ENCODE measurements at regions not wholly inside any gene's neighbourhood (a gene's known extent, or its start where the extent isn't known, plus 50 kb on each side); places are given as distances from the start of the nearest gene placed in this dataset.
"Not testable (repeated sequence)": the region's sequence is repeated elsewhere in the genome, so short reads cannot be mapped to it uniquely, and the experiment has no call there.

DNA sequence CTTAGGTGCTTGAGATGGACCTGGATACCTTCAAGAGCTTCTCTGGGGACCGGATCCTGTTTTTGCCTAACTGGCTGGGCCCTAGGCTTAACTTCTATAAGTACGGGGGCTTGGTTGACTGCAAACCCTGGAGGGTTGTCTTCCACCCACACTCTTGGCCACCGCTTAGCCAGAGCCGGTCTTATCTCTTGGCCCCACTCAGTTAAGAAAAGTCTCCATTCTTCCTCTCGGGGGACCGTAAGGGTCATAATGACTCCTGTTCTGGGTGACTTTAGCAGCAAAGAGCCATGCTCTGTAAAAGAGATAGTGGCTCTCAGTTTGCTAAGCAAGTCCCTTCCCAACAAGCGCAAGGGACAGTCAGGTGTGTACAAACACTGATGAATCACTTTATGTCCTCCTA, 153.2 kb downstream of the UNC93B1 start:
- peaks cover 47 to 75% of the 10 kb centered on the region in 2 donors for H3K27me3 Mint-ChIP-seq
- ATAC-seq (replicated peaks); H3K4me3 Mint-ChIP-seq; H3K9me3 Mint-ChIP-seq; H3K4me1 Mint-ChIP-seq (ENCODE audit: low read depth in 2 of 2); H3K27ac Mint-ChIP-seq; H3K36me3 Mint-ChIP-seq (ENCODE audit: insufficient read depth); DNase-seq: not testable (repeated sequence)

DNA sequence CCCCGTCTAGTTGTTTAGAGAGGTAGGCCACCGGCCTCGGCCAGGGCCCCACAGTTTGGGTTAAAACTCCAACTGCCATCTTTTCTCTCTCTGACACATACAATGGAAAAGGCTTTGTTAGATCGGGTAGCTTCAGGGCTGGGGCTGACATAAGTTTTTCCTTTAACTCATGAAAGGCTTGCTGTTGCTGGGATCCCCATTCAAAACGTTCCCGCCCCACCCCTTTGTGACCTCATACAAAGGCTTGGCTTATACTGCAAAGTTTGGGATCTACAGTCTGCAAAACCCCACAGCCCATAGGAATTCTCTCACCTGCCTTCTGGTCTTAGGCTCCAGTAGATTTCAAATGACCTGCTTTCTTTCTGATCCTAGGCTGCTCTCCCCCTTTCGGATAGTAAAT, 154.1 kb downstream of the UNC93B1 start:
- H3K9me3 Mint-ChIP-seq; H3K4me3 Mint-ChIP-seq; DNase-seq; ATAC-seq (replicated peaks); H3K4me1 Mint-ChIP-seq (ENCODE audit: low read depth in 2 of 2); H3K36me3 Mint-ChIP-seq (ENCODE audit: insufficient read depth); H3K27ac Mint-ChIP-seq: not testable (repeated sequence)
- H3K27me3 Mint-ChIP-seq: peaks cover 40 to 69% of the 10 kb centered on the region in 2 donors

DNA sequence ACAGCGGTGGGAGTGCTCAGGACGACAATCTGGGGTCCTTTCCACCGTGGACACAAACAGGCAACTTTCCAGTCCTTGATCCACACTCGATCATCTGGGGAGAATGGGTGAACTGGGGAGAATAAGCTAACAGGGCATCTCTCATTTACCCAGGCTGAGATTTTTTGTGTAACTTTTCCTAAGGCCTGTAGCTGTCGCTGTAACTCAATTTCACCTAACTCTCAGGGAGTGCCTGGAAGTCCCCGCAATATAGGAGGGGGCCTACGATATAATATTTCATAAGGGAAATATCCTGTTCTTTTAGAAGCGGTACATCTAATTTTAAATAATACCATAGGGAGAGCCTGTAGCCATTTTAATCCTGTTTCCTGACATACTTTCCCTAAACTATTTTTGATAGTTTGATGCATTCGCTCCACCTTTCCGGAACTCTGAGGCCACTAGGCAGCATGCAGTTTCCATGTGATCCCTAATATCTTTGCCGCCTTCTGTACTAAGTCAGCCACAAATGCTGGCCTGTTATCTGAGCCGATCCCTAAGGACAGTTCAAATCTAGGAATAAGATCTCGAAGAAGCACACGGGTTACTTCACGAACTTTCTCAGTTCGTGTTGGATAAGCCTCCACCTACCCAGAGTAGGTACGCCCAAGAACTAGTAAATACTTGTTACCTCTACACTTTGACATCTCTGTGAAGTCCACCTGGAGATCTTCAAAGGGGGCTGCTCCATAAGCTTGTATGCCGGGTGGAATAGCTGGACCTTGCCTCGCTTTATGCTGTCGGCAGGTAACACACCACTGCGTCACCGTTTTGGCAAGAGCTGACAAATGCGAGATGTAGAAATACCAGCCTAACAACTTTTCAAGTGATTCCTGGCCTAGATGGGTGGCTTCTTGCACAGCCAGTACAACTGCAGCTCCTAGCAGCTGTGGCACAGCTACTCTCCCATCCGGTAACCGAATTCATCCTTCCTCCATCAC, 155.7 kb downstream of the UNC93B1 start:
- not testable (repeated sequence) for H3K9me3 Mint-ChIP-seq

DNA sequence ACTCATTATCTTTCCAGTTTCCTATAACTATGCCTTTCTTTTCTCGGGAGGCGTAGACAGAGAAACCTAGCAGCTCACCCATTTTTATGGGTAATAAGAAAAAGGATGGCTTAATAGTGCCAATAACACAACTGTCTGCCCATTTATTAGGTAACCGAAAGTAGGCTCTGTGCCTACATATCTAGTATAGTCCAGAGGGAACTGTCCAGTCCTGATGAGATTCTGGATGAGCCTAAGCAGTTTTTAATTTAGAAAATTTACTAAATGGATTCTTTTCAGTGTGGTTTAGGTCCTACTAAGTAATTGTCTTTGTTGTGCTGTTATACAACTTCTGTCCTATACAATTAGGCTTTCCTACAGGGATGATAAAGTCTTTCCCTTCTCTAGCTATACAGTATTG, 157.6 kb downstream of the UNC93B1 start:
- H3K27ac Mint-ChIP-seq; ATAC-seq (replicated peaks); H3K9me3 Mint-ChIP-seq; H3K4me1 Mint-ChIP-seq (ENCODE audit: low read depth in 2 of 2); H3K36me3 Mint-ChIP-seq (ENCODE audit: insufficient read depth); H3K4me3 Mint-ChIP-seq; DNase-seq: not testable (repeated sequence)
- peaks cover 27 to 56% of the 10 kb centered on the region in 2 donors for H3K27me3 Mint-ChIP-seq

More for the DNA sequence above, 155.7 kb downstream of the UNC93B1 start:
- H3K27ac Mint-ChIP-seq; DNase-seq; H3K36me3 Mint-ChIP-seq (ENCODE audit: insufficient read depth); H3K4me1 Mint-ChIP-seq (ENCODE audit: low read depth in 2 of 2); ATAC-seq (replicated peaks); H3K4me3 Mint-ChIP-seq: not testable (repeated sequence)
- peaks cover 27 to 66% of the 10 kb centered on the region in 2 donors for H3K27me3 Mint-ChIP-seq

DNA sequence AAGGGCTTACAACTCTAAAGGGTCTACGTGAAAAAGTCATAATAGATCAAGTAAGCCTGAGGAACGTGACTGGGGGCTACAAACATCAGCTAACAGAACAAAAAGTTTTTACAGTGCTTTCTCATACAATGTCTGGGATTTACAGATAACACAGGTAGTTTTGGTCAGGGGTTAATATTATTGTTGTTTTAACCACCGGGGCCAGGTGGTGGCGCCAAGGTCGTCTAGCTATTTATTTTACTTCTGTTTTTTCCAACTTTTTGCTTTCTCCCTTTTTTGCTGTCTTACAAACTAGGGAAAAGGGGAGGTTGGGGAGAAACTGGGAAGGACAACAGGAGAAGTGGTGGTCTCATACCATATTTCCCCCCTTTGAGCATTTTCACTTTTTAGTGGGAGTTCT, 158.6 kb downstream of the UNC93B1 start:
- not testable (repeated sequence) for H3K27ac Mint-ChIP-seq; DNase-seq; H3K36me3 Mint-ChIP-seq (ENCODE audit: insufficient read depth); ATAC-seq (replicated peaks); H3K4me1 Mint-ChIP-seq (ENCODE audit: low read depth in 2 of 2); H3K9me3 Mint-ChIP-seq; H3K4me3 Mint-ChIP-seq
- peaks cover 37 to 51% of the 10 kb centered on the region in 2 donors for H3K27me3 Mint-ChIP-seq

DNA sequence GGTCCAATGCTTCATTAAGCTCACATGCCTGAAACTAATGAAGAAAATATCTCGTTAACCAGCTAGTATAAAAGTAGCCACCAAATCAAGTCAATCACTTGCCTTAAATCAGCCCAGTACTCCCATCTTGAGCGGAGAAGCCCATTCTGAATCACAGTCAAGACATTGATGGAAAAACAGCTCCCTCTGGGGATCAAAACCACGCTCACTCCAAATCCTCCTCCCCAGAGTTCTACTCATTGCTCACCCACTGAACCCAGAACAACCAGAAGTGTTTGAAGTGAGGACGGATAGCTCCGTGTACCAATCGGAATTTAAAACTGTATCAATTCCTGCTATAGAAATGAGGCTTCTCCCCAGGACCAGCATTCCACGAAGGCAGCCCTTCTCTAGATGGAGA, 163.3 kb downstream of the UNC93B1 start:
- ATAC-seq (replicated peaks); H3K4me1 Mint-ChIP-seq (ENCODE audit: low read depth in 2 of 2); DNase-seq; H3K4me3 Mint-ChIP-seq; H3K36me3 Mint-ChIP-seq (ENCODE audit: insufficient read depth); H3K9me3 Mint-ChIP-seq; H3K27ac Mint-ChIP-seq: not testable (repeated sequence)
- H3K27me3 Mint-ChIP-seq: peaks cover 26 to 35% of the 10 kb centered on the region in 2 donors

DNA sequence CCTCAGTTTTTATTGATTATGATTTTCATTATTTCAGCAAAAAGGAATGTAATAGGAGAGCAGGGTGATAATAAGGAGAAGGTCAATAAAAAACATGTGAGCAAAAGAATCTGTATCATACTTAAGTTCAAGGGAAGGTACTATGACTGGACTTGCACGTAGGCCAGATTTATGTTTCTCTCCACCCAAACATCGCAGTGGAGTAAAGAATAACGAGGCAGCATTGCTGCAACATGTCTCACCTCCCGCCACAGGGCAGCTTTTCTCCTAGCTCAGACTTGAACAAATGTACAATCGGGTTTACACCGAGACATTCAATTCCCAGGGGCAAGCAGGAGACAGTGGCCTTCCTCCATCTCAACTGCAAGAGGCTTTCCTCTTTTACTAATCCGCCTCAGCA, 155.7 kb upstream of the ALDH3B2 start:
- not testable (repeated sequence) for H3K36me3 Mint-ChIP-seq (ENCODE audit: insufficient read depth); H3K27ac Mint-ChIP-seq; DNase-seq; ATAC-seq (replicated peaks); H3K4me3 Mint-ChIP-seq; H3K4me1 Mint-ChIP-seq (ENCODE audit: low read depth in 2 of 2); H3K9me3 Mint-ChIP-seq
- peaks cover 48 to 73% of the 10 kb centered on the region in 2 donors for H3K27me3 Mint-ChIP-seq

DNA sequence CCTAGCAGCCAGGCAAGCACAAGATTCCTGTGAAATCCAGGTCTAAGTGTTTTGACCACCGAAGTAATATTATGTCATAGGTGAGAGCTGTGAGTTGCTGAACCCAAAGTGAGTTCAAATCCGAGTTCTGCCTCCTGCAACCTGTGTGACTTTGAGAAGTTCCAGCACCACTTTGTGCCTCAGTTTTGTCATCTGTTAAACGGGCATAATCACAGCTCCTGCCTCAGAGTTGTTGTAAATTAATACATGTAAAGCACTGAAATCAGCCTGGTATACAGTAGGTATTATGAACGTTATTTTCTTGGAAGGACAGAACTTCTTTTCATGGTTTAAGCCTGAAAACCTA, 152.5 kb upstream of the ALDH3B2 start:
- not testable (repeated sequence) for H3K4me1 Mint-ChIP-seq (ENCODE audit: low read depth in 2 of 2); ATAC-seq (replicated peaks); H3K27ac Mint-ChIP-seq; H3K9me3 Mint-ChIP-seq; DNase-seq; H3K4me3 Mint-ChIP-seq; H3K36me3 Mint-ChIP-seq (ENCODE audit: insufficient read depth)
- peaks cover 58 to 73% of the 10 kb centered on the region in 2 donors for H3K27me3 Mint-ChIP-seq

DNA sequence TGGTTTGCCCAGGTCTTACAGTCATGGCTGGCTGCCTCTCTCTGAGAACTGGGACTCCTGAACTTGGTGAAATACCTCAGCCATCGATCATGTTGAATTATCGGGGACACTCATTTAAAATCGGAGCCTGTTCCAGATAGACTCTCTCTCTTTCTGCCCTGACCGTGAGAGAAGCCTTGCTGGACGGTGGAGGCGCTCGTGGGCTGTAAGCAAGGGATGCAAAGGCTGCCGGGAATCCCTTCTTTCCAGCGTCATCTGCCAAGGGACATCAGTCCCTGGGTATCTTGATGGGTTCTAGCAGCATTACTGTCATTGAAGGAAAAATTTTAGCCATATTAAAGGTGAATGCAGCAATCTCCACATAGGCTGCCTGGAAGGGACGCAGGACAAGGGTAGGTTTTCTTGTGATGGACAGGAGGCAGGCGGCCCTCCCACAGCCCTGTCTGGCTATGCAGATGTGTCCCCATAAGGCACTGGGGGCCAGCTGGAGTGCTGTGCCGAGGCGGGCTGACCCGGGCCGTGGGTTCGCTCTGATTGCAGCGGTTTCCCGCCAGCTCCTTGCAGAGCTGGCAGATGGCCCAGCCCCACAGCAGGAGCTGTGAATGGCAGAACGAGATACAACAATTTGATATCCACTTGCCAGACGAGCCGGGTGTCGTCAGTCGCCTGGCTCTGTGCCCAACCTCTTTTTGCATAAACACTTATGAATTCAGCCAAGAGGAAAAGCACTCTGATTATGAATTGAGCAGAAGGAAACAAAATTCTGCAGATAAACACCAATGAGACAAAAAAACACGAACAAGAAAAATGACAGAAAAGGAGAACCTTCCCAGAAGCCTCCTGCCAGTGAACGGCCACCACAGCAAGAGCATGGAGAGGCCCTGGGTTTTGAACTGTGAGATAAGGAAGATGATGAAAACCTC, 151.9 kb upstream of the ALDH3B2 start:
- H3K4me3 Mint-ChIP-seq; H3K36me3 Mint-ChIP-seq (ENCODE audit: insufficient read depth); DNase-seq; H3K9me3 Mint-ChIP-seq; H3K27ac Mint-ChIP-seq; H3K4me1 Mint-ChIP-seq (ENCODE audit: low read depth in 2 of 2); ATAC-seq (replicated peaks): not testable (repeated sequence)
- H3K27me3 Mint-ChIP-seq: peaks cover 59 to 75% of the 10 kb centered on the region in 2 donors

DNA sequence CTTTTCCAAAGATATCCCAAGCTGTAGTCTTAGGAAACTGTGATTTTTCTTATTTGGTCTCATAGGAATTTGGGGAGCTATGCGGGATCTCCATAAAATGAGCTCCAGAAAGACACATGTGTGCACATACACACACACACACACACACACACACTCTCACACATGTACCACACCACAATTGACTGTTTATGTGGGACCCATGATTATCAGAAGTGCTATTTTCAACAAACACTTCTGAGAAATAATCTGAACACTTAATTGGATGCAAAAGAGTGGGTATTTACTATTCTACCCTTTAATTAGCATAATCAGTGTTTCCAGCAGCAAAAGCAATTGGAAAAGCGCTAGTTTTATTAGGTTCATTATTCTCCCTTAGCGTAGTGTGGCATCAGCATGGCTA, 150.4 kb upstream of the ALDH3B2 start:
- H3K36me3 Mint-ChIP-seq (ENCODE audit: insufficient read depth); H3K4me3 Mint-ChIP-seq; H3K4me1 Mint-ChIP-seq (ENCODE audit: low read depth in 2 of 2); ATAC-seq (replicated peaks); H3K27ac Mint-ChIP-seq; DNase-seq; H3K9me3 Mint-ChIP-seq: not testable (repeated sequence)
- H3K27me3 Mint-ChIP-seq: peaks cover 62 to 79% of the 10 kb centered on the region in 2 donors

DNA sequence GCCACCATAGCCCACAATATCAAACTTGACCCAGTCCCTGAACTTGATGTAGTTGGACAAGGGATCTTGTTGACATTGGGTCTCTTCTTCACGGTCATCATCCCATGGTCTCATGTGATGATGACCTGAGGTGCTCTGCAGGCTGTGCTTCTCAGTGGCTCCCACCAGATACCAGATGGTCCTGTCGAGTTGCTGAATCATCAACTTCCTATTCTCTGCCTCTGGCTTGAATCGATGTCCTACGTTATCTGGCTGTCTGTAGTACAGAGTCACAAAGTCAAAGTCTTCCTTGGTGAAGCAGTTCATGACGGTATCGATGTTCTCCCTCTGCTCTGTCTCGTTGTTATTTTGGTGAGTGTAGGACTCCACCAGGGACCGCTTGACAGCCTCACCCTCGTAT, 145.7 kb upstream of the ALDH3B2 start:
- no peak for DNase-seq
- ATAC-seq (replicated peaks): no peak
- Mint-ChIP-seq H3K27ac (no peak overlapping the region), H3K9me3 (no peaks in the 10 kb centered on the region), H3K4me1 (ENCODE audit: low read depth in 2 of 2) (no peaks in the 10 kb centered on the region), H3K27me3 (peaks cover 30 to 51% of the 10 kb centered on the region in 2 donors), H3K4me3 (no peak overlapping the region), H3K36me3 (ENCODE audit: insufficient read depth) (no peaks in the 10 kb centered on the region)

DNA sequence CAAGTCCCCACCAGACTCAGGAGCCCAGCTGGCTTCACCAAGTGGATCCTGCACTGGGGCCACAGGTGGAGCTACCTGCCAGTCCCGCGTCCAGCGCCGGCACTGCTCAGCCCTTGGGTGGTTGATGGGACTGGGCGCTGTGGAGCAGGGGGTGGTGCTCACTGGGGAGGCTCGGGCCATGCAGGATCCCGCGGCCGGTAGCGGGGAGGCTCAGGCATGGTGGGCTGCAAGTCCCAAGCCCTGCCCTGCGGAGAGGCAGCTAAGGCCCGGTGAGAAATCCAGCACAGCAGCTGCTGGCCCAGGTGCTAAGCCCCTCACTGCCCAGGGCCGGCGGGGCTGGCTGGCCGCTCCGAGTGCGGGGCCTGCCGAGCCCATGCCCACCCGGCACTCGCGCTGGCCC, 143.1 kb upstream of the ALDH3B2 start:
- DNase-seq; H3K27ac Mint-ChIP-seq; H3K4me1 Mint-ChIP-seq (ENCODE audit: low read depth in 2 of 2); ATAC-seq (replicated peaks); H3K9me3 Mint-ChIP-seq; H3K4me3 Mint-ChIP-seq; H3K36me3 Mint-ChIP-seq (ENCODE audit: insufficient read depth): not testable (repeated sequence)
- peaks cover 17 to 40% of the 10 kb centered on the region in 2 donors for H3K27me3 Mint-ChIP-seq

DNA sequence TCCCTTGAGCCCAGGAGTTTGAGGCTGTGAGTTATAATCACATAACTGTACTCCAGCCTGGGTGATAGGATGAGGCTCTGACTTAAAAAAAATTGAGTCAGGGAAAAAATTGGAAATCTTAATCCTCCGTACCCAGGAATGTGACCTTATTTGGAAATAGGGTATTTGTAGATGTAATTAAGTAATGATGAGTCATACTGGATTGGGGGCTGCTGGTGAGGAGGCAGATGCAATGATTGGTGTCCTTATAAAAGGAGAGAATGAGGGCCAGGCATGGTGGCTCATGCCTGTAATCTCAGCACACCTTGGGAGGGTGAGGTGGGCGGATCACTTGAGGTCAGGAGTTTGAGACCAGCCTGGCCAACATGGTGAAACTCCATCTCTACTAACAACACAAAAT, 134.9 kb upstream of the ALDH3B2 start:
- not testable (repeated sequence) for H3K27ac Mint-ChIP-seq; H3K36me3 Mint-ChIP-seq (ENCODE audit: insufficient read depth); DNase-seq; H3K4me3 Mint-ChIP-seq; ATAC-seq (replicated peaks); H3K4me1 Mint-ChIP-seq (ENCODE audit: low read depth in 2 of 2); H3K9me3 Mint-ChIP-seq
- peaks cover 11 to 22% of the 10 kb centered on the region in 2 donors for H3K27me3 Mint-ChIP-seq
